ENCODE measurements at regions not wholly inside any gene's neighbourhood (a gene's known extent, or its start where the extent isn't known, plus 50 kb on each side); places are given as distances from the start of the nearest gene placed in this dataset.

DNA sequence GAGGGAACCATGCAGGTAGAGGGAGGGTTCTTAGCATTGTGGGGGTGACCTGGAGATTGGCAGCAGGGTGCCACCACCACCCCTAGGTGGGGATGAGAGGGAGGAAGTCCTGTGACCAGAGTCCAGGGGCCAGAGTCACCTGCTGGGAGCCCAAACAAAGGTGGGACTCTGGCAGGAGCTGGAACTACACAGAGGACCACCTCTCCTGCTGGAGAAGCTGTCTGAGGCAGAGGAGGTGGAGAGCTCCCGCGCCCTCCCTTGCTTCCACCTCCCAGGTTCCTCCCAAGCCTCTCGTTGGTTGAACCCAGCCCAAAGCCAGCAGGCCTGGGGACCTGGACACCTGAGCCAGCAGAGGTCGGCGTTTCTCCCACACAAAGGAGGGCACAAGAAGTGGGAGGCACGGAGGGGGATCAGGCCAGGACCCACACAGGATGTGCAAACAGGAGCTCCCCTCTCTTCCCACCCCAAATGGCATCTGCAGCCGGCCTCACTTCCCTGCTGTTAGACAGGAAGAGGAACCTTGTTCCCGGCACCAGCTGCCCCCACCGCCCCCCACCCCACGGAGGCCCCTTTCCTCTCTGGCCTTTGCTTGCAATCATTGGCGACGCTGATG lies 154.6 kb downstream of the SEC14L1 start:
- Histone ChIP-seq H3K9me3 (ENCODE audit: control insufficient read depth in 2 of 2, low read length in 2 of 2) (no peaks in the 10 kb centered on the region), H3K36me3 (ENCODE audit: control insufficient read depth, insufficient read depth, low read length) (no peaks in the 10 kb centered on the region), H3K4me1 (ENCODE audit: control insufficient read depth, insufficient read depth, low read length, poor library complexity, severe bottlenecking) (no peaks in the 10 kb centered on the region), H3K27ac (ENCODE audit: insufficient read depth, low read length, poor library complexity, severe bottlenecking) (no peak overlapping the region), H3K27me3 (ENCODE audit: control insufficient read depth, insufficient read depth, low read length) (no peaks in the 10 kb centered on the region), H3K4me3 (ENCODE audit: low read depth, low read length) (no peak overlapping the region)
- no peak overlapping the region for H3K27ac Mint-ChIP-seq
- DNase-seq, result no peak
- no peaks in the 10 kb centered on the region for H3K9me3 Mint-ChIP-seq
- peaks cover 0 to 2% (median 0%) of the 10 kb centered on the region in 4 donors for H3K4me1 Mint-ChIP-seq
- no peak for ATAC-seq (ENCODE audit: low read depth in 2 of 2)
- H3K27me3 Mint-ChIP-seq, result no peaks in the 10 kb centered on the region
- no peaks in the 10 kb centered on the region for H3K36me3 Mint-ChIP-seq
- H3K4me3 Mint-ChIP-seq, result no peak overlapping the region

DNA sequence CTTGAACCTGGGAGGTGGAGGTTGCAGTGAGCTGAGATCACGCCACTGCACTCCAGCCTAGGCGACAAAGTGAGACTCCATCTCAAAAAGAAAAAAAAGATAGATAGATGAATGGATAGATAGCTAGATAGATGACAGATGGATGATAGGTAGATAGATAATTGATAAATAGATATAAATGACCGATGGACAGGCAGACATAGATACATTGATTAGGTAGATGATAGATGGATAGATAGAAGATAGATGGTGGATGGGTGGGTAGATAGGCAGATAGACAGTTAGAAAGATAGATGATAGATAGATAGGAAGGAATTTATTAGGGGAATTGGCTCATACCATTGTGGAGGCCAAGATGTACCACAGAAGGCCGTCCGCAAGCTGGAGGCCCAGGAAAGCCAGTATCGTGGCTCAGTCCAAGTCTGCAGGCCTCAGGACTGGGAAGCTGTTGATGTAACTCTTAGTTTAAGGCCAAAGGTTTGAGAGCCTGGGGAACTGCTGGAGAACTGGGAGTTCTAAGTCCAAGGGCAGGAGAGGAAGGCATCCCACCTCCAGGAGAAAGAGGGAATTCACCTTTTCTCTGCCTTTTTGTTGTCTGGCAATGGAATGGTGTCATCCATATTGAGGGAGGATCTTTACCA lies 156.1 kb downstream of the SEC14L1 start:
- Histone ChIP-seq H3K27me3 (ENCODE audit: control insufficient read depth, insufficient read depth, low read length) (no peaks in the 10 kb centered on the region), H3K27ac (ENCODE audit: insufficient read depth, low read length, poor library complexity, severe bottlenecking) (no peak overlapping the region), H3K9me3 (ENCODE audit: control insufficient read depth in 2 of 2, low read length in 2 of 2) (no peaks in the 10 kb centered on the region), H3K4me1 (ENCODE audit: control insufficient read depth, insufficient read depth, low read length, poor library complexity, severe bottlenecking) (no peaks in the 10 kb centered on the region), H3K4me3 (ENCODE audit: low read depth, low read length) (no peak overlapping the region), H3K36me3 (ENCODE audit: control insufficient read depth, insufficient read depth, low read length) (no peaks in the 10 kb centered on the region)
- ATAC-seq (ENCODE audit: low read depth in 2 of 2), result no peak
- Mint-ChIP-seq H3K27ac (peak overlapping the region in 1 of 3 donors; percentile 34), H3K4me3 (peak overlapping the region in 1 of 4 donors; percentile 69), H3K4me1 (peaks cover 0 to under 1% (median 0%) of the 10 kb centered on the region in 4 donors), H3K9me3 (no peaks in the 10 kb centered on the region), H3K27me3 (no peaks in the 10 kb centered on the region), H3K36me3 (no peaks in the 10 kb centered on the region)
- no peak for DNase-seq

- no peaks in the 10 kb centered on the region for H3K27me3 ChIP-seq (ENCODE audit: control insufficient read depth, insufficient read depth, low read length)
- no peak for ATAC-seq (ENCODE audit: low read depth in 2 of 2)
- H3K36me3 ChIP-seq (ENCODE audit: control insufficient read depth, insufficient read depth, low read length), result no peaks in the 10 kb centered on the region
- no peaks in the 10 kb centered on the region for H3K9me3 ChIP-seq (ENCODE audit: control insufficient read depth in 2 of 2, low read length in 2 of 2)
- no peak overlapping the region for H3K4me3 ChIP-seq (ENCODE audit: low read depth, low read length)
- no peaks in the 10 kb centered on the region for H3K4me1 ChIP-seq (ENCODE audit: control insufficient read depth, insufficient read depth, low read length, poor library complexity, severe bottlenecking)
- Mint-ChIP-seq H3K27me3 (no peaks in the 10 kb centered on the region), H3K27ac (no peak overlapping the region), H3K9me3 (no peaks in the 10 kb centered on the region), H3K4me1 (no peaks in the 10 kb centered on the region), H3K36me3 (no peaks in the 10 kb centered on the region), H3K4me3 (no peak overlapping the region)
- no peak overlapping the region for H3K27ac ChIP-seq (ENCODE audit: insufficient read depth, low read length, poor library complexity, severe bottlenecking)
- DNase-seq, result no peak
Measured at GRCh38 chr17:77297693-77298666, 157.2 kb downstream of the SEC14L1 start.

DNA sequence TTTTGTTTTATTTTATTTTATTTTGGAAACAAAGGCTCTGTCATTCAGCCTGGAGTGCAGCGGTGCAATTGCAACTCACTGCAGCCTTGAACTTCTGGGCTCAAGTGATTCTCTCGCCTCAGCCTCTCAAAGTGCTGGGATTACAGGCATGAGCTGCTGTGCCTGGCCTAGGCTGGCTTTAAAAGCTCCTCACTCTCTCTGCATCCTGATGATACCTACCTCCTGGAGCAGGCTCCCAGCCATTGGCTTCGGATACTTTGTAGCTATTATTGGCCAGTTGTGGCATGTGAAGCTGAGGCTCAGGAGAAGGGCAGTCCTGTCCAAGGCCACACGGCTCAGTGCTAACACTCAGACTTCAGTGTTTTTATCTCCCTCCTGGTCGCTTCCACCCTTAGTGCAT lies 158.0 kb downstream of the SEC14L1 start:
- H3K36me3 ChIP-seq (ENCODE audit: control insufficient read depth, insufficient read depth, low read length), result no peaks in the 10 kb centered on the region
- H3K4me3 Mint-ChIP-seq, result no peak overlapping the region
- H3K27me3 Mint-ChIP-seq, result no peaks in the 10 kb centered on the region
- no peaks in the 10 kb centered on the region for H3K9me3 ChIP-seq (ENCODE audit: control insufficient read depth in 2 of 2, low read length in 2 of 2)
- H3K9me3 Mint-ChIP-seq, result no peaks in the 10 kb centered on the region
- H3K27me3 ChIP-seq (ENCODE audit: control insufficient read depth, insufficient read depth, low read length), result no peaks in the 10 kb centered on the region
- no peaks in the 10 kb centered on the region for H3K36me3 Mint-ChIP-seq
- DNase-seq (no peak), ATAC-seq (ENCODE audit: low read depth in 2 of 2) (no peak)
- H3K27ac ChIP-seq (ENCODE audit: insufficient read depth, low read length, poor library complexity, severe bottlenecking), result no peak overlapping the region
- H3K4me1 ChIP-seq (ENCODE audit: control insufficient read depth, insufficient read depth, low read length, poor library complexity, severe bottlenecking), result no peaks in the 10 kb centered on the region
- H3K4me3 ChIP-seq (ENCODE audit: low read depth, low read length), result no peak overlapping the region
- no peaks in the 10 kb centered on the region for H3K4me1 Mint-ChIP-seq
- no peak overlapping the region for H3K27ac Mint-ChIP-seq

- no peaks in the 10 kb centered on the region for H3K36me3 Mint-ChIP-seq
- H3K27me3 ChIP-seq (ENCODE audit: control insufficient read depth, insufficient read depth, low read length), result no peaks in the 10 kb centered on the region
- no peak for ATAC-seq (ENCODE audit: low read depth in 2 of 2)
- H3K9me3 ChIP-seq (ENCODE audit: control insufficient read depth in 2 of 2, low read length in 2 of 2), result no peaks in the 10 kb centered on the region
- H3K4me1 ChIP-seq (ENCODE audit: control insufficient read depth, insufficient read depth, low read length, poor library complexity, severe bottlenecking), result no peaks in the 10 kb centered on the region
- no peak overlapping the region for H3K4me3 Mint-ChIP-seq
- H3K27ac ChIP-seq (ENCODE audit: insufficient read depth, low read length, poor library complexity, severe bottlenecking), result no peak overlapping the region
- H3K27ac Mint-ChIP-seq, result peak overlapping the region in 1 of 3 donors; percentile 32
- DNase-seq, result no peak
- H3K4me3 ChIP-seq (ENCODE audit: low read depth, low read length), result no peak overlapping the region
- H3K9me3 Mint-ChIP-seq, result no peaks in the 10 kb centered on the region
- no peaks in the 10 kb centered on the region for H3K36me3 ChIP-seq (ENCODE audit: control insufficient read depth, insufficient read depth, low read length)
- no peaks in the 10 kb centered on the region for H3K4me1 Mint-ChIP-seq
- H3K27me3 Mint-ChIP-seq, result no peaks in the 10 kb centered on the region
Measured at GRCh38 chr17:77299256-77300015, 158.7 kb downstream of the SEC14L1 start.

- Mint-ChIP-seq H3K27ac (no peak overlapping the region), H3K9me3 (no peaks in the 10 kb centered on the region), H3K4me1 (no peaks in the 10 kb centered on the region), H3K27me3 (no peaks in the 10 kb centered on the region), H3K36me3 (no peaks in the 10 kb centered on the region), H3K4me3 (no peak overlapping the region)
- Histone ChIP-seq H3K4me3 (ENCODE audit: low read depth, low read length) (no peak overlapping the region), H3K27ac (ENCODE audit: insufficient read depth, low read length, poor library complexity, severe bottlenecking) (no peak overlapping the region), H3K4me1 (ENCODE audit: control insufficient read depth, insufficient read depth, low read length, poor library complexity, severe bottlenecking) (no peaks in the 10 kb centered on the region), H3K36me3 (ENCODE audit: control insufficient read depth, insufficient read depth, low read length) (no peaks in the 10 kb centered on the region), H3K27me3 (ENCODE audit: control insufficient read depth, insufficient read depth, low read length) (no peaks in the 10 kb centered on the region), H3K9me3 (ENCODE audit: control insufficient read depth in 2 of 2, low read length in 2 of 2) (no peaks in the 10 kb centered on the region)
- ATAC-seq (ENCODE audit: low read depth in 2 of 2), result no peak
- no peak for DNase-seq
Measured at GRCh38 chr17:77300016-77300686, 159.4 kb downstream of the SEC14L1 start.

GRCh38 chr17:77301694-77302266 lies 161.0 kb downstream of the SEC14L1 start:
- Histone ChIP-seq H3K9me3 (ENCODE audit: control insufficient read depth in 2 of 2, low read length in 2 of 2) (no peaks in the 10 kb centered on the region), H3K27me3 (ENCODE audit: control insufficient read depth, insufficient read depth, low read length) (no peaks in the 10 kb centered on the region), H3K36me3 (ENCODE audit: control insufficient read depth, insufficient read depth, low read length) (no peaks in the 10 kb centered on the region), H3K4me1 (ENCODE audit: control insufficient read depth, insufficient read depth, low read length, poor library complexity, severe bottlenecking) (no peaks in the 10 kb centered on the region), H3K4me3 (ENCODE audit: low read depth, low read length) (no peak overlapping the region), H3K27ac (ENCODE audit: insufficient read depth, low read length, poor library complexity, severe bottlenecking) (no peak overlapping the region)
- Mint-ChIP-seq H3K9me3 (no peaks in the 10 kb centered on the region), H3K36me3 (no peaks in the 10 kb centered on the region), H3K27ac (no peak overlapping the region), H3K27me3 (no peaks in the 10 kb centered on the region), H3K4me1 (no peaks in the 10 kb centered on the region), H3K4me3 (no peak overlapping the region)
- DNase-seq (no peak), ATAC-seq (ENCODE audit: low read depth in 2 of 2) (no peak)
